ENCODE measurements at regions not wholly inside any gene's neighbourhood (a gene's known extent, or its start where the extent isn't known, plus 50 kb on each side); places are given as distances from the start of the nearest gene placed in this dataset.
A peak's percentile ranks its signal among the peaks of the same experiment; 100 is the strongest.

GRCh38 chr5:57855831-57856230, 373.2 kb upstream of the ACTBL2 start:
- intact Hi-C loops (cut with DNase I), result no loop called here
- ATAC-seq, result no peak
- Histone ChIP-seq H3K27ac (no peak overlapping the region), H3K4me1 (peaks cover 0 to 34% (median 12%) of the 10 kb centered on the region in 9 donors), H3K36me3 (no peaks in the 10 kb centered on the region), H3K9me3 (no peaks in the 10 kb centered on the region), H3K4me3 (no peak overlapping the region), H3K27me3 (no peaks in the 10 kb centered on the region)
- no peak for TF ChIP-seq CTCF (IDR thresholded peaks at IDR 0.05)
- DNase-seq, result no peak
- 97 to 99% methylated on average over 2 of the region's 2 CpGs for WGBS, 2 donors

- Histone ChIP-seq H3K4me1 (peaks cover 0 to 31% (median 12%) of the 10 kb centered on the region in 9 donors), H3K27ac (peak overlapping the region in 7 of 10 donors; percentile 0 to 70 (median 36)), H3K27me3 (no peaks in the 10 kb centered on the region), H3K4me3 (no peak overlapping the region), H3K36me3 (no peaks in the 10 kb centered on the region), H3K9me3 (no peaks in the 10 kb centered on the region)
- DNase-seq, result no peak
- 58 to 66% methylated on average over 3 of the region's 3 CpGs for WGBS, 2 donors
- intact Hi-C loops (cut with DNase I), result no loop called here
- TF ChIP-seq CTCF (IDR thresholded peaks at IDR 0.05), result no peak
- ATAC-seq, result peak; percentile 31 to 82 (median 64)
These were observed 371.5 kb upstream of the ACTBL2 start for GRCh38 chr5:57853929-57854697.

- Histone ChIP-seq H3K4me1 (peaks cover 0 to 26% (median 13%) of the 10 kb centered on the region in 9 donors), H3K9me3 (no peaks in the 10 kb centered on the region), H3K27me3 (no peaks in the 10 kb centered on the region), H3K36me3 (no peaks in the 10 kb centered on the region), H3K27ac (no peak overlapping the region), H3K4me3 (no peak overlapping the region)
- intact Hi-C loops (cut with DNase I), result no loop called here
- no peak for DNase-seq
- no peak for ATAC-seq
- no peak for TF ChIP-seq CTCF (IDR thresholded peaks at IDR 0.05)
- 85 to 88% methylated on average over 1 of the region's 1 CpG for WGBS, 2 donors
These were observed 367.5 kb upstream of the ACTBL2 start for GRCh38 chr5:57850109-57850508.

GRCh38 chr5:57845025-57845424, 362.4 kb upstream of the ACTBL2 start:
- intact Hi-C loops (cut with DNase I), result loop anchor here in 1 of 10 donors (5.0 kb wide), 1 partner anchor 63 kb away; no protein-coding TSS in a partner anchor
- Histone ChIP-seq H3K36me3 (no peaks in the 10 kb centered on the region), H3K27me3 (no peaks in the 10 kb centered on the region), H3K9me3 (no peaks in the 10 kb centered on the region), H3K27ac (peak overlapping the region in 7 of 10 donors; percentile 9 to 77 (median 53)), H3K4me1 (peaks cover 0 to 53% (median 20%) of the 10 kb centered on the region in 9 donors), H3K4me3 (no peak overlapping the region)
- 94 to 98% methylated on average over 2 of the region's 2 CpGs for WGBS, 2 donors
- DNase-seq (no peak), ATAC-seq (no peak)
- TF ChIP-seq CTCF (IDR thresholded peaks at IDR 0.05), result no peak
